ENCODE measurements at regions not wholly inside any gene's neighbourhood (a gene's known extent, or its start where the extent isn't known, plus 50 kb on each side); places are given as distances from the start of the nearest gene placed in this dataset.

GRCh38 chr10:117697402-117697801, 154.9 kb downstream of the EMX2 start:
- no peak overlapping the region for H3K27ac Mint-ChIP-seq (ENCODE audit: unreplicated experiment)
- H3K9me3 Mint-ChIP-seq (ENCODE audit: low read depth, unreplicated experiment) = no peaks in the 10 kb centered on the region
- no peak for TF ChIP-seq CTCF (IDR thresholded peaks at IDR 0.05; ENCODE audit: unreplicated experiment)
- H3K4me1 Mint-ChIP-seq (ENCODE audit: low read depth, unreplicated experiment) = no peaks in the 10 kb centered on the region
- no peak overlapping the region for H3K4me3 Mint-ChIP-seq (ENCODE audit: low read depth, unreplicated experiment)
- DNase-seq = no peak
- H3K36me3 Mint-ChIP-seq (ENCODE audit: insufficient read depth, unreplicated experiment) = no peaks in the 10 kb centered on the region
- peaks cover 28% of the 10 kb centered on the region for H3K27me3 Mint-ChIP-seq (ENCODE audit: unreplicated experiment)
- CTCF ChIA-PET = no interaction called here
- intact Hi-C loops (cut with micrococcal nuclease; ENCODE audit: unreplicated experiment) = no loop called here
- no TSS peak for BruUV-seq (replicated peaks)

- CTCF ChIA-PET = interaction anchor here (0.6 kb wide), 1 partner anchor 13 kb away, joined by 3 read pairs; no protein-coding TSS in a partner anchor
- no peak overlapping the region for H3K27ac Mint-ChIP-seq (ENCODE audit: unreplicated experiment)
- no peaks in the 10 kb centered on the region for H3K36me3 Mint-ChIP-seq (ENCODE audit: insufficient read depth, unreplicated experiment)
- peaks cover 16% of the 10 kb centered on the region for H3K27me3 Mint-ChIP-seq (ENCODE audit: unreplicated experiment)
- BruUV-seq (replicated peaks) = no TSS peak
- DNase-seq = no peak
- no peak overlapping the region for H3K4me3 Mint-ChIP-seq (ENCODE audit: low read depth, unreplicated experiment)
- H3K9me3 Mint-ChIP-seq (ENCODE audit: low read depth, unreplicated experiment) = no peaks in the 10 kb centered on the region
- TF ChIP-seq CTCF (IDR thresholded peaks at IDR 0.05; ENCODE audit: unreplicated experiment) = no peak
- H3K4me1 Mint-ChIP-seq (ENCODE audit: low read depth, unreplicated experiment) = no peaks in the 10 kb centered on the region
- intact Hi-C loops (cut with micrococcal nuclease; ENCODE audit: unreplicated experiment) = no loop called here
Measured at GRCh38 chr10:117698809-117699208, 156.3 kb downstream of the EMX2 start.

GRCh38 chr10:117699436-117700075, 157.0 kb downstream of the EMX2 start:
- Mint-ChIP-seq H3K4me3 (ENCODE audit: low read depth, unreplicated experiment) (no peak overlapping the region), H3K27ac (ENCODE audit: unreplicated experiment) (no peak overlapping the region), H3K9me3 (ENCODE audit: low read depth, unreplicated experiment) (no peaks in the 10 kb centered on the region), H3K36me3 (ENCODE audit: insufficient read depth, unreplicated experiment) (no peaks in the 10 kb centered on the region), H3K4me1 (ENCODE audit: low read depth, unreplicated experiment) (no peaks in the 10 kb centered on the region), H3K27me3 (ENCODE audit: unreplicated experiment) (peaks cover 16% of the 10 kb centered on the region)
- no peak for DNase-seq
- no peak for TF ChIP-seq CTCF (IDR thresholded peaks at IDR 0.05; ENCODE audit: unreplicated experiment)
- BruUV-seq (replicated peaks) = no TSS peak
- intact Hi-C loops (cut with micrococcal nuclease; ENCODE audit: unreplicated experiment) = no loop called here
- CTCF ChIA-PET = no interaction called here

GRCh38 chr10:117710181-117710798, 167.7 kb downstream of the EMX2 start:
- DNase-seq = no peak
- H3K36me3 Mint-ChIP-seq (ENCODE audit: insufficient read depth, unreplicated experiment) = no peaks in the 10 kb centered on the region
- no peak overlapping the region for H3K27ac Mint-ChIP-seq (ENCODE audit: unreplicated experiment)
- intact Hi-C loops (cut with micrococcal nuclease; ENCODE audit: unreplicated experiment) = no loop called here
- H3K27me3 Mint-ChIP-seq (ENCODE audit: unreplicated experiment) = peaks cover 34% of the 10 kb centered on the region
- H3K4me1 Mint-ChIP-seq (ENCODE audit: low read depth, unreplicated experiment) = no peaks in the 10 kb centered on the region
- no peak overlapping the region for H3K4me3 Mint-ChIP-seq (ENCODE audit: low read depth, unreplicated experiment)
- no peaks in the 10 kb centered on the region for H3K9me3 Mint-ChIP-seq (ENCODE audit: low read depth, unreplicated experiment)
- no peak for TF ChIP-seq CTCF (IDR thresholded peaks at IDR 0.05; ENCODE audit: unreplicated experiment)
- no TSS peak for BruUV-seq (replicated peaks)
- CTCF ChIA-PET = no interaction called here

Measured in Calu3 (cell line).